ENCODE measurements at regions not wholly inside any gene's neighbourhood (a gene's known extent, or its start where the extent isn't known, plus 50 kb on each side); places are given as distances from the start of the nearest gene placed in this dataset.

GRCh38 chrX:16516232-16516876 is 133.6 kb upstream of the S100G start:
- DNase-seq (ENCODE audit: extremely low spot score) = no peak
- ChIA-PET POLR2A (no interaction called here), CTCF (no interaction called here)
- no peak for TF ChIP-seq CTCF (IDR thresholded peaks at IDR 0.05; ENCODE audit: control extremely low read depth, extremely low read depth, low read depth, missing control alignments)

GRCh38 chrX:16517039-16517605 is 132.8 kb upstream of the S100G start:
- ChIA-PET POLR2A (no interaction called here), CTCF (no interaction called here)
- no peak for DNase-seq (ENCODE audit: extremely low spot score)

DNA sequence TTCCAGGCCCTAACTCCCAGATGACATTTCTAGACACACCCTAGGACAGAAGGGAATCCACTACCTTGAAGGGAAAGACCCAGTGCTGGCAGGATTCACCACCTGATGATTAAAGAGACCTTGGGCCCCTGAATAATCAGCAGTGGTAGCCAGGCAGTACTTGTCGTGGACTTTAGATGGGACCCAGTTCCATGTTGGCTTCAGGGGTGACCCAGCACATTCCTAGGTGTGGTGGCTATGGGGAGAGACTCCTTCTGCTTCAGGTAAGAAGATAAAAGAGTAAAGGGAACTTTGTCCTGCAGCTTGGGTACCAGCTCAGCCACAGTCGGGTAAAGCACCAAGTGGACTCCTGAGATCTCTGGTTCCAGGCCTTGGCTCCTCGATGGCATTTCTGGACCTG is 131.8 kb upstream of the S100G start:
- ChIA-PET POLR2A (no interaction called here), CTCF (no interaction called here)
- TF ChIP-seq CTCF (IDR thresholded peaks at IDR 0.05; ENCODE audit: control extremely low read depth, extremely low read depth, low read depth, missing control alignments) = no peak
- no peak for DNase-seq (ENCODE audit: extremely low spot score)

More at GRCh38 chrX:16517039-16517605, 132.8 kb upstream of the S100G start:
- no peak for TF ChIP-seq CTCF (IDR thresholded peaks at IDR 0.05; ENCODE audit: control extremely low read depth, extremely low read depth, low read depth, missing control alignments)

GRCh38 chrX:16524316-16524715 is 125.6 kb upstream of the S100G start:
- CTCF ChIA-PET = interaction anchor here (0.7 kb wide), 1 partner anchor 70 kb away, joined by 3 read pairs; no protein-coding TSS in a partner anchor
- DNase-seq (ENCODE audit: extremely low spot score) = no peak
- POLR2A ChIA-PET = no interaction called here
- no peak for TF ChIP-seq CTCF (IDR thresholded peaks at IDR 0.05; ENCODE audit: control extremely low read depth, extremely low read depth, low read depth, missing control alignments)

DNA sequence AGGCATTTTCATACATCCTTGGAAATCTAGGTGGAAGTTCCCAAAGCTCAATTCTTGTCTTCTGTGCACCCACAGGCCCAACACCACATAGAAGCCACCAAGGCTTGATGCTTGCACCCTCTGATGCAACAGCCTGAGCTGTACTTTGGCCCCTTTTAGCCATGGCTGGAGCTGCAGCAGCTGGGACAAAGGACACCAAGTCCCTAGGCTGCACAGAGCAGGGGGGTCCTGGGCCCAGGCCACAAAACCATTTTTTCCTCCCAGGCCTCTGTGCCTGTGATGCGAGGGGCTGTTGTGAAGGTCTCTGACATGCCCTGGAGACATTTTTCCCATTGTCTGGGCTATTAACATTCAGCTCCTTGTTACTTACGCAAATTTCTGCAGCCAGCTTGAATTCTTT is 124.0 kb upstream of the S100G start:
- ChIA-PET POLR2A (no interaction called here), CTCF (no interaction called here)
- no peak for TF ChIP-seq CTCF (IDR thresholded peaks at IDR 0.05; ENCODE audit: control extremely low read depth, extremely low read depth, low read depth, missing control alignments)
- no peak for DNase-seq (ENCODE audit: extremely low spot score)

DNA sequence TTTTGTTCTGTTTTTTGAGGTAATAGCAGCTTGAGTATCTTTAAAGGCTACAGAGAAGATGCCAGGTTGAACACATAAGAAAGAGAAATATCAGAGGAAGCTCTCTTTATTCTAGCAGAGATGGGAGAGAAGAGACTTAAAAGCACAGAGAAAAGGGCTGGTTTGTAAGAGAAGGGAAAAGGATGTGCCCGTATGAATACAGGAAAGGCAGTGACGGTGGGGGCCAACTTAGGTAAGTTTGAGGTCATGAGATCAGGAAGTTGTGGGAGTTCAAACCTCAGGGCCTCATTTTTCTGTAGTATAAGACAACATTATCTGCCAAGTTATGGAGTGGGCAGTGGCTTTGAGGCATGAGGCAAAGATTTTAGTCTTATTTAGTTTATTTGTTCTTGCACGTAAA is 121.3 kb upstream of the S100G start:
- POLR2A ChIA-PET = no interaction called here
- DNase-seq (ENCODE audit: extremely low spot score) = no peak
- TF ChIP-seq CTCF (IDR thresholded peaks at IDR 0.05; ENCODE audit: control extremely low read depth, extremely low read depth, low read depth, missing control alignments) = no peak
- CTCF ChIA-PET = no interaction called here

Data from GM10248 (cell line).